A549 (cell line): ENCODE measurements at regions not wholly inside any gene's neighbourhood (a gene's known extent, or its start where the extent isn't known, plus 50 kb on each side); places are given as distances from the start of the nearest gene placed in this dataset.

Experiments
- EP300 ChIP-seq, 2 experiments: fragments of >200 bp; sonication (Bioruptor Twin); formaldehyde crosslinking; IDR thresholded peaks; 2 replicates in 1 of 2; 3 replicates in 1 of 2; pipeline ENCODE4 v1.6.1; 2016 to 2017
- MYC ChIP-seq: IDR thresholded peaks from 2 replicates; pipeline ENCODE4 v1.6.1; 2012; ENCODE audit warnings: mild to moderate bottlenecking, inconsistent platforms, low read length, improper control_type of control experiment, borderline replicate concordance
- NR3C1 ChIP-seq: fragments of >200 bp; sonication (Bioruptor Twin); formaldehyde crosslinking; IDR thresholded peaks from 3 replicates; pipeline ENCODE4 v1.6.1; 2017
- PHF8 ChIP-seq: fragments of 200-600 bp; sonication (generic); IDR thresholded peaks from 2 replicates; pipeline ENCODE4 v1.6.1; 2016; ENCODE audit warnings: low read depth, mild to moderate bottlenecking, antibody characterized with exemption, moderate library complexity, borderline replicate concordance
- POLR2A ChIP-seq: IDR thresholded peaks from 2 replicates; pipeline ENCODE4 v1.6.1; 2012; ENCODE audit warnings: mild to moderate bottlenecking, low read length
- RFX5 ChIP-seq: fragments of 450-650 bp; IDR thresholded peaks from 2 replicates; pipeline ENCODE4 v1.7.1; 2014; ENCODE audit warnings: antibody characterized with exemption, mild to moderate bottlenecking, moderate library complexity
- SMC3 ChIP-seq: fragments of >200 bp; sonication (Bioruptor Twin); formaldehyde crosslinking; IDR thresholded peaks from 3 replicates; pipeline ENCODE4 v1.6.1; 2018; ENCODE audit warnings: inconsistent platforms
- TF ChIP-seq, protein P1 (sequence below): fragments of >200 bp; sonication (Bioruptor Twin); formaldehyde crosslinking; IDR thresholded peaks from 3 replicates; pipeline ENCODE4 v1.5.1; 2016
- TF ChIP-seq, protein P2 (sequence below): IDR thresholded peaks from 2 replicates; pipeline ENCODE4 v1.6.1; 2012
- TF ChIP-seq, protein P3 (sequence below): fragments of 200-600 bp; sonication (generic); IDR thresholded peaks from 2 replicates; pipeline ENCODE4 v1.6.1; 2016; ENCODE audit warnings: antibody characterized with exemption, mild to moderate bottlenecking, moderate library complexity
- TF ChIP-seq, protein P4 (sequence below): fragments of 250-450 bp; sonication (Bioruptor Pico); IDR thresholded peaks from 2 replicates; pipeline ENCODE4 v1.5.0; 2021; ENCODE audit warnings: mild to moderate bottlenecking, moderate library complexity, borderline replicate concordance
- TF ChIP-seq, protein P5 (sequence below): fragments of 450-650 bp; IDR thresholded peaks from 2 replicates; pipeline ENCODE4 v1.6.1; 2014; ENCODE audit warnings: antibody characterized with exemption

DNA sequence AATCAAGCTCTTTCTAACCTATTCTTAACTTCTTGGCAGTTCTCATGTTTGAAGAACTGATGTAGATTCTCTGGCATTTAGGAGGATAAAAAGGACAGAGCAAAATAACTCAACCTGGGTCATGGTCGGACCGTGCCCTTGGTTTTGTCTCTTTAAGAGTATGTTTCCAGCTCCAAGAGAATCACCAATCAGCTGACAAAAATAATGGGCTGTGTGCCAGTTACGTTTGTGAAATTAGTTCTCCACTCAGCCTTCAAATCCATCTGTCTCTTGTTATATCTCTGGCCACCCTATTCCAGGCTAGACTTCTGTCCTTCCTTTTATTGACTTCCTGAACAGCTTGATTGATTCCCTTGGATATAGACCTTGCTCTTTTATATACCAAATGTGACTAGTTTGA lies 225.7 kb downstream of the EPHA4 start:
- TF ChIP-seq, protein P1, sequence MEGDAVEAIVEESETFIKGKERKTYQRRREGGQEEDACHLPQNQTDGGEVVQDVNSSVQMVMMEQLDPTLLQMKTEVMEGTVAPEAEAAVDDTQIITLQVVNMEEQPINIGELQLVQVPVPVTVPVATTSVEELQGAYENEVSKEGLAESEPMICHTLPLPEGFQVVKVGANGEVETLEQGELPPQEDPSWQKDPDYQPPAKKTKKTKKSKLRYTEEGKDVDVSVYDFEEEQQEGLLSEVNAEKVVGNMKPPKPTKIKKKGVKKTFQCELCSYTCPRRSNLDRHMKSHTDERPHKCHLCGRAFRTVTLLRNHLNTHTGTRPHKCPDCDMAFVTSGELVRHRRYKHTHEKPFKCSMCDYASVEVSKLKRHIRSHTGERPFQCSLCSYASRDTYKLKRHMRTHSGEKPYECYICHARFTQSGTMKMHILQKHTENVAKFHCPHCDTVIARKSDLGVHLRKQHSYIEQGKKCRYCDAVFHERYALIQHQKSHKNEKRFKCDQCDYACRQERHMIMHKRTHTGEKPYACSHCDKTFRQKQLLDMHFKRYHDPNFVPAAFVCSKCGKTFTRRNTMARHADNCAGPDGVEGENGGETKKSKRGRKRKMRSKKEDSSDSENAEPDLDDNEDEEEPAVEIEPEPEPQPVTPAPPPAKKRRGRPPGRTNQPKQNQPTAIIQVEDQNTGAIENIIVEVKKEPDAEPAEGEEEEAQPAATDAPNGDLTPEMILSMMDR: no peak
- no peak for TF ChIP-seq SMC3
- TF ChIP-seq POLR2A: no peak
- no peak for TF ChIP-seq MYC
- TF ChIP-seq, protein P2, sequence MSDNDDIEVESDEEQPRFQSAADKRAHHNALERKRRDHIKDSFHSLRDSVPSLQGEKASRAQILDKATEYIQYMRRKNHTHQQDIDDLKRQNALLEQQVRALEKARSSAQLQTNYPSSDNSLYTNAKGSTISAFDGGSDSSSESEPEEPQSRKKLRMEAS: no peak
- TF ChIP-seq RFX5: no peak
- TF ChIP-seq, protein P3, sequence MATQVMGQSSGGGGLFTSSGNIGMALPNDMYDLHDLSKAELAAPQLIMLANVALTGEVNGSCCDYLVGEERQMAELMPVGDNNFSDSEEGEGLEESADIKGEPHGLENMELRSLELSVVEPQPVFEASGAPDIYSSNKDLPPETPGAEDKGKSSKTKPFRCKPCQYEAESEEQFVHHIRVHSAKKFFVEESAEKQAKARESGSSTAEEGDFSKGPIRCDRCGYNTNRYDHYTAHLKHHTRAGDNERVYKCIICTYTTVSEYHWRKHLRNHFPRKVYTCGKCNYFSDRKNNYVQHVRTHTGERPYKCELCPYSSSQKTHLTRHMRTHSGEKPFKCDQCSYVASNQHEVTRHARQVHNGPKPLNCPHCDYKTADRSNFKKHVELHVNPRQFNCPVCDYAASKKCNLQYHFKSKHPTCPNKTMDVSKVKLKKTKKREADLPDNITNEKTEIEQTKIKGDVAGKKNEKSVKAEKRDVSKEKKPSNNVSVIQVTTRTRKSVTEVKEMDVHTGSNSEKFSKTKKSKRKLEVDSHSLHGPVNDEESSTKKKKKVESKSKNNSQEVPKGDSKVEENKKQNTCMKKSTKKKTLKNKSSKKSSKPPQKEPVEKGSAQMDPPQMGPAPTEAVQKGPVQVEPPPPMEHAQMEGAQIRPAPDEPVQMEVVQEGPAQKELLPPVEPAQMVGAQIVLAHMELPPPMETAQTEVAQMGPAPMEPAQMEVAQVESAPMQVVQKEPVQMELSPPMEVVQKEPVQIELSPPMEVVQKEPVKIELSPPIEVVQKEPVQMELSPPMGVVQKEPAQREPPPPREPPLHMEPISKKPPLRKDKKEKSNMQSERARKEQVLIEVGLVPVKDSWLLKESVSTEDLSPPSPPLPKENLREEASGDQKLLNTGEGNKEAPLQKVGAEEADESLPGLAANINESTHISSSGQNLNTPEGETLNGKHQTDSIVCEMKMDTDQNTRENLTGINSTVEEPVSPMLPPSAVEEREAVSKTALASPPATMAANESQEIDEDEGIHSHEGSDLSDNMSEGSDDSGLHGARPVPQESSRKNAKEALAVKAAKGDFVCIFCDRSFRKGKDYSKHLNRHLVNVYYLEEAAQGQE: no peak
- TF ChIP-seq, protein P4, sequence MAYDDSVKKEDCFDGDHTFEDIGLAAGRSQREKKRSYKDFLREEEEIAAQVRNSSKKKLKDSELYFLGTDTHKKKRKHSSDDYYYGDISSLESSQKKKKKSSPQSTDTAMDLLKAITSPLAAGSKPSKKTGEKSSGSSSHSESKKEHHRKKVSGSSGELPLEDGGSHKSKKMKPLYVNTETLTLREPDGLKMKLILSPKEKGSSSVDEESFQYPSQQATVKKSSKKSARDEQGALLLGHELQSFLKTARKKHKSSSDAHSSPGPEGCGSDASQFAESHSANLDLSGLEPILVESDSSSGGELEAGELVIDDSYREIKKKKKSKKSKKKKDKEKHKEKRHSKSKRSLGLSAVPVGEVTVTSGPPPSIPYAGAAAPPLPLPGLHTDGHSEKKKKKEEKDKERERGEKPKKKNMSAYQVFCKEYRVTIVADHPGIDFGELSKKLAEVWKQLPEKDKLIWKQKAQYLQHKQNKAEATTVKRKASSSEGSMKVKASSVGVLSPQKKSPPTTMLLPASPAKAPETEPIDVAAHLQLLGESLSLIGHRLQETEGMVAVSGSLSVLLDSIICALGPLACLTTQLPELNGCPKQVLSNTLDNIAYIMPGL (CRISPR knock-in tag): no peak
- no peak for TF ChIP-seq EP300 (IDR thresholded peaks at IDR 0.05)
- no peak for TF ChIP-seq NR3C1
- TF ChIP-seq, protein P5, sequence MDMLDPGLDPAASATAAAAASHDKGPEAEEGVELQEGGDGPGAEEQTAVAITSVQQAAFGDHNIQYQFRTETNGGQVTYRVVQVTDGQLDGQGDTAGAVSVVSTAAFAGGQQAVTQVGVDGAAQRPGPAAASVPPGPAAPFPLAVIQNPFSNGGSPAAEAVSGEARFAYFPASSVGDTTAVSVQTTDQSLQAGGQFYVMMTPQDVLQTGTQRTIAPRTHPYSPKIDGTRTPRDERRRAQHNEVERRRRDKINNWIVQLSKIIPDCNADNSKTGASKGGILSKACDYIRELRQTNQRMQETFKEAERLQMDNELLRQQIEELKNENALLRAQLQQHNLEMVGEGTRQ: no peak
- TF ChIP-seq PHF8: no peak
